AG10803 (cell line): ENCODE measurements at regions not wholly inside any gene's neighbourhood (a gene's known extent, or its start where the extent isn't known, plus 50 kb on each side); places are given as distances from the start of the nearest gene placed in this dataset.

ENCODE experiments used
- DNase-seq: peaks from one replicate; pipeline ENCODE4 v3.0.0; 2010; ENCODE audit warnings: low read depth
- H3K4me3 ChIP-seq: 2 replicates; pipeline ENCODE4 v1.5.1; 2011; ENCODE audit warnings: mild to moderate bottlenecking, low read length, control low read depth
- CTCF ChIP-seq: conservative IDR thresholded peaks from 2 replicates; pipeline ENCODE4 v1.5.1; 2011; ENCODE audit warnings: mild to moderate bottlenecking, low read length, control low read depth, inconsistent platforms

- no peak for TF ChIP-seq CTCF
- H3K4me3 ChIP-seq: no peak overlapping the region
- DNase-seq: no peak
Measured at GRCh38 chr21:36576441-36576840, 96.5 kb upstream of the CLDN14 start.

- no peak for TF ChIP-seq CTCF
- H3K4me3 ChIP-seq: no peak overlapping the region
- DNase-seq: no peak
Measured at GRCh38 chr21:36579898-36580297, 100.0 kb upstream of the CLDN14 start.

- no peak for DNase-seq
- no peak for TF ChIP-seq CTCF
- H3K4me3 ChIP-seq: no peak overlapping the region
Measured at GRCh38 chr21:36582271-36582670, 102.3 kb upstream of the CLDN14 start.

GRCh38 chr21:36583591-36583990 lies 103.7 kb upstream of the CLDN14 start:
- no peak overlapping the region for H3K4me3 ChIP-seq
- no peak for DNase-seq
- TF ChIP-seq CTCF: no peak

GRCh38 chr21:36584980-36585940 lies 105.3 kb upstream of the CLDN14 start:
- no peak for TF ChIP-seq CTCF
- H3K4me3 ChIP-seq: no peak overlapping the region
- no peak for DNase-seq

- TF ChIP-seq CTCF: no peak
- no peak for DNase-seq
- H3K4me3 ChIP-seq: no peak overlapping the region
Measured at GRCh38 chr21:36587388-36587787, 107.5 kb upstream of the CLDN14 start.

GRCh38 chr21:36589352-36589971 lies 109.5 kb upstream of the SIM2 start:
- peak; percentile 63 for DNase-seq
- TF ChIP-seq CTCF: peak; percentile 69
- H3K4me3 ChIP-seq: no peak overlapping the region
